HEK293 (cell line): ENCODE measurements at regions not wholly inside any gene's neighbourhood (a gene's known extent, or its start where the extent isn't known, plus 50 kb on each side); places are given as distances from the start of the nearest gene placed in this dataset.
"Not testable (repeated sequence)": the region's sequence is repeated elsewhere in the genome, so short reads cannot be mapped to it uniquely, and the experiment has no call there.

Experiments
- CTCF ChIA-PET: fragments of 350-600 bp; formaldehyde crosslinking; extraction: SDS; loops from one replicate; lab custom pipeline; 2021; ENCODE audit warnings: antibody characterized with exemption; lab: Yijun Ruan, JAX
- POLR2A ChIA-PET: fragments of 300-600 bp; formaldehyde crosslinking; extraction: SDS; loops from one replicate; lab custom pipeline; 2020; ENCODE audit warnings: antibody characterized with exemption, inconsistent platforms; lab: Yijun Ruan, JAX
- H3K27ac ChIP-seq: fragments of 200-500 bp; sonication (Bioruptor generic); 2 replicates; pipeline ENCODE4 v1.5.1; 2014; ENCODE audit warnings: low read depth, low read length, control low read depth, inconsistent platforms; ENCODE audit errors: extremely low read depth
- H3K36me3 ChIP-seq, 2 experiments: fragments of 200-500 bp in 1 of 2; sonication (Bioruptor generic) in 1 of 2; 1 replicate in 1 of 2; 2 replicates in 1 of 2; pipeline ENCODE4 v1.5.1; 2014 to 2017; ENCODE audit warnings: inconsistent platforms in 2 of 2, low read length in 2 of 2; ENCODE audit not compliant: control insufficient read depth in 2 of 2, insufficient read depth in 1 of 2
- H3K4me1 ChIP-seq: fragments of 200-500 bp; sonication (Bioruptor generic); 2 replicates; pipeline ENCODE4 v1.5.1; 2014; ENCODE audit warnings: mild to moderate bottlenecking, low read length, inconsistent platforms; ENCODE audit not compliant: control insufficient read depth, insufficient read depth
- H3K4me3 ChIP-seq: 2 replicates; pipeline ENCODE4 v1.5.1; 2011; ENCODE audit warnings: low read depth, mild to moderate bottlenecking, control low read depth, low read length, moderate library complexity
- H3K9me3 ChIP-seq: fragments of 200-500 bp; sonication (Bioruptor generic); 2 replicates; pipeline ENCODE4 v1.5.1; 2014; ENCODE audit warnings: low read depth, low read length, inconsistent platforms; ENCODE audit not compliant: control insufficient read depth, insufficient read depth
- GFI1B ChIP-seq: fragments of 450-650 bp; formaldehyde crosslinking; IDR thresholded peaks from 2 replicates; pipeline ENCODE4 v1.5.1; 2016; ENCODE audit warnings: missing biosample characterization, missing genetic modification characterization
- GLI2 ChIP-seq: fragments of 450-650 bp; formaldehyde crosslinking; IDR thresholded peaks from 2 replicates; pipeline ENCODE4; 2017; ENCODE audit warnings: missing biosample characterization, missing genetic modification characterization, low read depth, borderline replicate concordance
- OVOL3 ChIP-seq: fragments of 450-650 bp; formaldehyde crosslinking; IDR thresholded peaks from 2 replicates; pipeline ENCODE4 v1.5.1; 2016; ENCODE audit warnings: missing biosample characterization, missing genetic modification characterization
- REPIN1 ChIP-seq: fragments of 450-650 bp; formaldehyde crosslinking; IDR thresholded peaks from 2 replicates; pipeline ENCODE4 v1.5.1; 2017; ENCODE audit warnings: missing biosample characterization, missing genetic modification characterization, low read depth
- ZBTB21 ChIP-seq: fragments of 450-650 bp; formaldehyde crosslinking; IDR thresholded peaks from 2 replicates; pipeline ENCODE4 v1.5.1; 2017; ENCODE audit warnings: missing biosample characterization, missing genetic modification characterization
- ZNF121 ChIP-seq: fragments of 450-650 bp; formaldehyde crosslinking; IDR thresholded peaks from 2 replicates; pipeline ENCODE4 v1.5.1; 2016; ENCODE audit warnings: missing biosample characterization, missing genetic modification characterization
- ZNF174 ChIP-seq: fragments of 450-650 bp; formaldehyde crosslinking; IDR thresholded peaks from 2 replicates; pipeline ENCODE4 v1.5.0; 2017; ENCODE audit warnings: missing biosample characterization, mild to moderate bottlenecking, missing genetic modification characterization
- ZNF211 ChIP-seq: fragments of 450-650 bp; formaldehyde crosslinking; IDR thresholded peaks from 2 replicates; pipeline ENCODE4 v1.5.1; 2016; ENCODE audit warnings: low read depth, missing biosample characterization, missing genetic modification characterization
- ZNF266 ChIP-seq: fragments of 450-650 bp; formaldehyde crosslinking; IDR thresholded peaks from 2 replicates; pipeline ENCODE4 v1.5.1; 2016; ENCODE audit warnings: missing biosample characterization, missing genetic modification characterization, low read depth
- ZNF292 ChIP-seq: fragments of 450-650 bp; formaldehyde crosslinking; IDR thresholded peaks from 2 replicates; pipeline ENCODE4 v1.5.1; 2016; ENCODE audit warnings: low read depth, missing biosample characterization, missing genetic modification characterization, borderline replicate concordance
- ZNF394 ChIP-seq: fragments of 450-650 bp; formaldehyde crosslinking; IDR thresholded peaks from 2 replicates; pipeline ENCODE4 v1.5.1; 2016; ENCODE audit warnings: missing biosample characterization, missing genetic modification characterization, mild to moderate bottlenecking, moderate library complexity, borderline replicate concordance
- ZNF423 ChIP-seq: fragments of 450-650 bp; formaldehyde crosslinking; IDR thresholded peaks from 2 replicates; pipeline ENCODE4 v1.5.1; 2016; ENCODE audit warnings: missing biosample characterization, missing genetic modification characterization
- ZNF433 ChIP-seq: fragments of 450-650 bp; formaldehyde crosslinking; IDR thresholded peaks from 2 replicates; pipeline ENCODE4 v1.5.1; 2016; ENCODE audit warnings: missing biosample characterization, missing genetic modification characterization, low read depth
- ZNF555 ChIP-seq: fragments of 450-650 bp; formaldehyde crosslinking; conservative IDR thresholded peaks from 2 replicates; pipeline ENCODE4 v1.5.1; 2017; ENCODE audit warnings: missing biosample characterization, mild to moderate bottlenecking, missing genetic modification characterization, inconsistent platforms
- ZNF558 ChIP-seq: fragments of 450-650 bp; formaldehyde crosslinking; IDR thresholded peaks from 2 replicates; pipeline ENCODE4 v1.5.1; 2016; ENCODE audit warnings: missing biosample characterization, missing genetic modification characterization
- ZNF623 ChIP-seq: fragments of 450-650 bp; formaldehyde crosslinking; IDR thresholded peaks from 2 replicates; pipeline ENCODE4 v1.5.1; 2016; ENCODE audit warnings: missing biosample characterization, missing genetic modification characterization
- ZNF654 ChIP-seq: fragments of 450-650 bp; formaldehyde crosslinking; IDR thresholded peaks from 2 replicates; pipeline ENCODE4 v1.5.1; 2016; ENCODE audit warnings: low read depth, missing biosample characterization, missing genetic modification characterization
- ZNF660 ChIP-seq: fragments of 450-650 bp; IDR thresholded peaks from 2 replicates; pipeline ENCODE4 v1.5.1; 2018; ENCODE audit warnings: missing biosample characterization, mild to moderate bottlenecking, missing genetic modification characterization
- ZNF776 ChIP-seq: fragments of 450-650 bp; formaldehyde crosslinking; IDR thresholded peaks from 2 replicates; pipeline ENCODE4 v1.5.0; 2017; ENCODE audit warnings: missing biosample characterization, missing genetic modification characterization, borderline replicate concordance
- ZNF777 ChIP-seq: fragments of 450-650 bp; formaldehyde crosslinking; IDR thresholded peaks from 2 replicates; pipeline ENCODE4 v1.5.1; 2017; ENCODE audit warnings: missing biosample characterization, missing genetic modification characterization, borderline replicate concordance
- ZNF791 ChIP-seq: fragments of 450-650 bp; formaldehyde crosslinking; IDR thresholded peaks from 2 replicates; pipeline ENCODE4 v1.5.1; 2016; ENCODE audit warnings: missing biosample characterization, missing genetic modification characterization
- TF ChIP-seq, protein P1 (sequence below): fragments of 450-650 bp; formaldehyde crosslinking; IDR thresholded peaks from 2 replicates; pipeline ENCODE4 v1.5.1; 2016; ENCODE audit warnings: missing biosample characterization, missing genetic modification characterization
- TF ChIP-seq, protein P2 (sequence below): fragments of 450-650 bp; formaldehyde crosslinking; IDR thresholded peaks from 2 replicates; pipeline ENCODE4 v1.5.1; 2016; ENCODE audit warnings: missing biosample characterization, missing genetic modification characterization
- TF ChIP-seq, protein P3 (sequence below): fragments of 450-650 bp; formaldehyde crosslinking; IDR thresholded peaks from 2 replicates; pipeline ENCODE4 v1.5.1; 2016; ENCODE audit warnings: missing biosample characterization, missing genetic modification characterization
- TF ChIP-seq, protein P4 (sequence below): fragments of 450-650 bp; formaldehyde crosslinking; IDR thresholded peaks from 2 replicates; pipeline ENCODE4 v1.5.1; 2016; ENCODE audit warnings: missing biosample characterization, missing genetic modification characterization
- TF ChIP-seq, protein P5 (sequence below): fragments of 450-650 bp; formaldehyde crosslinking; conservative IDR thresholded peaks from 2 replicates; pipeline ENCODE4 v1.5.1; 2016; ENCODE audit warnings: low read depth, missing biosample characterization, missing genetic modification characterization

DNA sequence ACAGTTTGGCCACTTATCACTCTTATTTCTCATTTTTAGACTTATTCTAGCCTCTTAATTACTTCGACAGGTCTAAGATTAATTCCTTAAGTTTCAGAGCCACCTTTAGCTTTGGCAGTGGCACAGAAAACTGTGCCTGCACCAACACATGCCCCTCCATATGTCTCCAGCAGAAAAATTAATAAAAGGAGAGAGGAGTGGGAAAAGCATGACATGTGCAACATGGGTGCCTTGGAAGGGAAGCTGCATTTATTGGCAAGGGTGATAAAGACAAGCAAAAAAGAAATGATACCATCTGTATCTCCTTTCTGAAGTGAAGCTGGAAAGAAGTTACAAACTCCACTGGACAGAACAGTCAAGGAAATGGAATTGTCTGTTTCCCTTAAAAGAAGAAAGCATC, 121.7 kb upstream of the CFAP20DC start (continued):
- TF ChIP-seq, protein P1, sequence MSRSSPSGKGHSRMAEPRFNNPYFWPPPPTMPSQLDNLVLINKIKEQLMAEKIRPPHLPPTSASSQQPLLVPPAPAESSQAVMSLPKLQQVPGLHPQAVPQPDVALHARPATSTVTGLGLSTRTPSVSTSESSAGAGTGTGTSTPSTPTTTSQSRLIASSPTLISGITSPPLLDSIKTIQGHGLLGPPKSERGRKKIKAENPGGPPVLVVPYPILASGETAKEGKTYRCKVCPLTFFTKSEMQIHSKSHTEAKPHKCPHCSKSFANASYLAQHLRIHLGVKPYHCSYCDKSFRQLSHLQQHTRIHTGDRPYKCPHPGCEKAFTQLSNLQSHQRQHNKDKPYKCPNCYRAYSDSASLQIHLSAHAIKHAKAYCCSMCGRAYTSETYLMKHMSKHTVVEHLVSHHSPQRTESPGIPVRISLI: no peak

DNA sequence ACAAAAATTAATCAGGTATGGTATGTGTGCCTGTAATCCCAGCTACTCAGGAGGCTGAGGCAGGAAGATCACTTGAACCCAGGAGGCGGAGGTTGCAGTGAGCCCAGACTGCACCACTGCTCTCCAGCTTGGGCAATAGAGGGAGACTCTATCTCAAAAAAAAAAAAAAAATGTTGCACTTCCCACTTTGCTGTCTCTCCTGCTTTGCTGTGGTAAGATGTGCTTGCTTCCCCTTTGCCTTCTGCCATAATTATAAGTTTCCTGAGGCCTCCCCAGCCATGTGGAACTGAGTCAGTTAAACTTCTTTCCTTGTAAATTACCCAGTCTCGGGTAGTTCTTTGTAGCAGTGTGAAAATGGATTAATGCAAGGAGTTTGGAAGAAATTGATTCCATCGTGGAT, 120.3 kb upstream of the CFAP20DC start:
- H3K4me3 ChIP-seq, POLR2A ChIA-PET, H3K27ac ChIP-seq, CTCF ChIA-PET, H3K4me1 ChIP-seq, H3K36me3 ChIP-seq, H3K9me3 ChIP-seq: not testable (repeated sequence)

DNA sequence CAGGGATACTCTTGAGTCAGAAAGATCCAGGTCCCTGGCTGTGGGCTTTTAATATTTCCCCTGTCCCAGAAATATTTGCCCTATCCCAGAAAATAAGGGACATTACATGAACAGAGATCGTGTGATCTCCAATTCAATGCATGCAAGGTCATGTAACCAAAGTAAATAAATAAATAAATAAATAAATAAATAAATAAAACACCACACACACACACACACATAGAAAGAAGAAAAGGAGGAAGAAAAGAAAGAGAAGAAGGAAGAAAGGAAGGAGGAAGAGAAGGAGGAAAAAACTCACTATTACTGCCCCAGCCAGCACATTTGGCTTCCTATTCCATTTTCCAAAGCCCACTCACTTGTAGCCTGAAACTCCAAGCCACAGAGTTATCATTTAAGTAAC, 117.9 kb upstream of the CFAP20DC start:
- Histone ChIP-seq H3K4me1 (no peaks in the 10 kb centered on the region), H3K9me3 (no peaks in the 10 kb centered on the region), H3K27ac (no peak overlapping the region), H3K36me3 (no peaks in the 10 kb centered on the region), H3K4me3 (no peak overlapping the region)
- CTCF ChIA-PET: no interaction called here
- POLR2A ChIA-PET: no interaction called here
- TF ChIP-seq ZBTB21 (tag by site-specific recombination) (no peak), ZNF791 (tag by site-specific recombination) (0 out of 2 replicates have a peak, but pooled peaks have one; percentile 61), ZNF292 (tag by site-specific recombination) (0 out of 2 replicates have a peak, but pooled peaks have one; percentile 19), ZNF555 (peak; percentile 66), ZNF654 (tag by site-specific recombination) (peak; percentile 30; the same call in 1 of the 2 replicates), ZNF394 (tag by site-specific recombination) (peak; percentile 84), ZNF433 (tag by site-specific recombination) (peak; percentile 74), ZNF121 (tag by site-specific recombination) (no peak), ZNF174 (tag by site-specific recombination) (no peak), ZNF266 (tag by site-specific recombination) (peak; percentile 87), ZNF558 (tag by site-specific recombination) (0 out of 2 replicates have a peak, but pooled peaks have one; percentile 21), ZNF660 (tag by site-specific recombination) (no peak), ZNF776 (tag by site-specific recombination) (no peak), ZNF777 (no peak), ZNF423 (tag by site-specific recombination) (no peak), GFI1B (tag by site-specific recombination) (no peak), GLI2 (tag by site-specific recombination) (peak; percentile 14; the same call in 1 of the 2 replicates), ZNF623 (tag by site-specific recombination) (peak; percentile 57), REPIN1 (tag by site-specific recombination) (no peak), OVOL3 (0 out of 2 replicates have a peak, but pooled peaks have one; percentile 16), ZNF211 (no peak)
- TF ChIP-seq, protein P2, sequence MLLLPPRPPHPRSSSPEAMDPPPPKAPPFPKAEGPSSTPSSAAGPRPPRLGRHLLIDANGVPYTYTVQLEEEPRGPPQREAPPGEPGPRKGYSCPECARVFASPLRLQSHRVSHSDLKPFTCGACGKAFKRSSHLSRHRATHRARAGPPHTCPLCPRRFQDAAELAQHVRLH (tag by site-specific recombination): peak; percentile 32; the same call in 1 of the 2 replicates
- TF ChIP-seq, protein P3, sequence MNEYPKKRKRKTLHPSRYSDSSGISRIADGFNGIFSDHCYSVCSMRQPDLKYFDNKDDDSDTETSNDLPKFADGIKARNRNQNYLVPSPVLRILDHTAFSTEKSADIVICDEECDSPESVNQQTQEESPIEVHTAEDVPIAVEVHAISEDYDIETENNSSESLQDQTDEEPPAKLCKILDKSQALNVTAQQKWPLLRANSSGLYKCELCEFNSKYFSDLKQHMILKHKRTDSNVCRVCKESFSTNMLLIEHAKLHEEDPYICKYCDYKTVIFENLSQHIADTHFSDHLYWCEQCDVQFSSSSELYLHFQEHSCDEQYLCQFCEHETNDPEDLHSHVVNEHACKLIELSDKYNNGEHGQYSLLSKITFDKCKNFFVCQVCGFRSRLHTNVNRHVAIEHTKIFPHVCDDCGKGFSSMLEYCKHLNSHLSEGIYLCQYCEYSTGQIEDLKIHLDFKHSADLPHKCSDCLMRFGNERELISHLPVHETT (tag by site-specific recombination): no peak
- TF ChIP-seq, protein P4, sequence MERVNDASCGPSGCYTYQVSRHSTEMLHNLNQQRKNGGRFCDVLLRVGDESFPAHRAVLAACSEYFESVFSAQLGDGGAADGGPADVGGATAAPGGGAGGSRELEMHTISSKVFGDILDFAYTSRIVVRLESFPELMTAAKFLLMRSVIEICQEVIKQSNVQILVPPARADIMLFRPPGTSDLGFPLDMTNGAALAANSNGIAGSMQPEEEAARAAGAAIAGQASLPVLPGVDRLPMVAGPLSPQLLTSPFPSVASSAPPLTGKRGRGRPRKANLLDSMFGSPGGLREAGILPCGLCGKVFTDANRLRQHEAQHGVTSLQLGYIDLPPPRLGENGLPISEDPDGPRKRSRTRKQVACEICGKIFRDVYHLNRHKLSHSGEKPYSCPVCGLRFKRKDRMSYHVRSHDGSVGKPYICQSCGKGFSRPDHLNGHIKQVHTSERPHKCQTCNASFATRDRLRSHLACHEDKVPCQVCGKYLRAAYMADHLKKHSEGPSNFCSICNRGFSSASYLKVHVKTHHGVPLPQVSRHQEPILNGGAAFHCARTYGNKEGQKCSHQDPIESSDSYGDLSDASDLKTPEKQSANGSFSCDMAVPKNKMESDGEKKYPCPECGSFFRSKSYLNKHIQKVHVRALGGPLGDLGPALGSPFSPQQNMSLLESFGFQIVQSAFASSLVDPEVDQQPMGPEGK (tag by site-specific recombination): no peak
- TF ChIP-seq, protein P5, sequence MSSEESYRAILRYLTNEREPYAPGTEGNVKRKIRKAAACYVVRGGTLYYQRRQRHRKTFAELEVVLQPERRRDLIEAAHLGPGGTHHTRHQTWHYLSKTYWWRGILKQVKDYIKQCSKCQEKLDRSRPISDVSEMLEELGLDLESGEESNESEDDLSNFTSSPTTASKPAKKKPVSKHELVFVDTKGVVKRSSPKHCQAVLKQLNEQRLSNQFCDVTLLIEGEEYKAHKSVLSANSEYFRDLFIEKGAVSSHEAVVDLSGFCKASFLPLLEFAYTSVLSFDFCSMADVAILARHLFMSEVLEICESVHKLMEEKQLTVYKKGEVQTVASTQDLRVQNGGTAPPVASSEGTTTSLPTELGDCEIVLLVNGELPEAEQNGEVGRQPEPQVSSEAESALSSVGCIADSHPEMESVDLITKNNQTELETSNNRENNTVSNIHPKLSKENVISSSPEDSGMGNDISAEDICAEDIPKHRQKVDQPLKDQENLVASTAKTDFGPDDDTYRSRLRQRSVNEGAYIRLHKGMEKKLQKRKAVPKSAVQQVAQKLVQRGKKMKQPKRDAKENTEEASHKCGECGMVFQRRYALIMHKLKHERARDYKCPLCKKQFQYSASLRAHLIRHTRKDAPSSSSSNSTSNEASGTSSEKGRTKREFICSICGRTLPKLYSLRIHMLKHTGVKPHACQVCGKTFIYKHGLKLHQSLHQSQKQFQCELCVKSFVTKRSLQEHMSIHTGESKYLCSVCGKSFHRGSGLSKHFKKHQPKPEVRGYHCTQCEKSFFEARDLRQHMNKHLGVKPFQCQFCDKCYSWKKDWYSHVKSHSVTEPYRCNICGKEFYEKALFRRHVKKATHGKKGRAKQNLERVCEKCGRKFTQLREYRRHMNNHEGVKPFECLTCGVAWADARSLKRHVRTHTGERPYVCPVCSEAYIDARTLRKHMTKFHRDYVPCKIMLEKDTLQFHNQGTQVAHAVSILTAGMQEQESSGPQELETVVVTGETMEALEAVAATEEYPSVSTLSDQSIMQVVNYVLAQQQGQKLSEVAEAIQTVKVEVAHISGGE (tag by site-specific recombination): peak; percentile 67
